Thyroid gland (tissue), 4 donors: ENCODE measurements at regions not wholly inside any gene's neighbourhood (a gene's known extent, or its start where the extent isn't known, plus 50 kb on each side); places are given as distances from the start of the nearest gene placed in this dataset.

Experiments used
- POLR2A ChIP-seq, 2 donors: fragments of 450-650 bp; IDR thresholded peaks; one replicate each; pipeline ENCODE4 v1.6.1; 2017; ENCODE audit warnings: antibody characterized with exemption in 2 of 2, mild to moderate bottlenecking in 2 of 2, moderate library complexity in 1 of 2
- TF ChIP-seq, protein P1 (sequence below), 6 experiments: fragments of 200-600 bp in 3 of 6; fragments of 450-650 bp in 3 of 6; sonication (generic) in 3 of 6; IDR thresholded peaks; one replicate each; pipeline ENCODE4 v1.5.1; 2016 to 2019; ENCODE audit warnings: antibody characterized with exemption in 6 of 6, mild to moderate bottlenecking in 2 of 6, inconsistent platforms in 1 of 6, moderate library complexity in 1 of 6

GRCh38 chr3:72160351-72160750 is 375.4 kb upstream of the PROK2 start:
- TF ChIP-seq POLR2A (IDR thresholded peaks at IDR 0.05) = no peak
- TF ChIP-seq, protein P1, sequence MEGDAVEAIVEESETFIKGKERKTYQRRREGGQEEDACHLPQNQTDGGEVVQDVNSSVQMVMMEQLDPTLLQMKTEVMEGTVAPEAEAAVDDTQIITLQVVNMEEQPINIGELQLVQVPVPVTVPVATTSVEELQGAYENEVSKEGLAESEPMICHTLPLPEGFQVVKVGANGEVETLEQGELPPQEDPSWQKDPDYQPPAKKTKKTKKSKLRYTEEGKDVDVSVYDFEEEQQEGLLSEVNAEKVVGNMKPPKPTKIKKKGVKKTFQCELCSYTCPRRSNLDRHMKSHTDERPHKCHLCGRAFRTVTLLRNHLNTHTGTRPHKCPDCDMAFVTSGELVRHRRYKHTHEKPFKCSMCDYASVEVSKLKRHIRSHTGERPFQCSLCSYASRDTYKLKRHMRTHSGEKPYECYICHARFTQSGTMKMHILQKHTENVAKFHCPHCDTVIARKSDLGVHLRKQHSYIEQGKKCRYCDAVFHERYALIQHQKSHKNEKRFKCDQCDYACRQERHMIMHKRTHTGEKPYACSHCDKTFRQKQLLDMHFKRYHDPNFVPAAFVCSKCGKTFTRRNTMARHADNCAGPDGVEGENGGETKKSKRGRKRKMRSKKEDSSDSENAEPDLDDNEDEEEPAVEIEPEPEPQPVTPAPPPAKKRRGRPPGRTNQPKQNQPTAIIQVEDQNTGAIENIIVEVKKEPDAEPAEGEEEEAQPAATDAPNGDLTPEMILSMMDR (IDR thresholded peaks at IDR 0.05) = no peak
